Aorta (tissue), 5 donors: ENCODE measurements at regions not wholly inside any gene's neighbourhood (a gene's known extent, or its start where the extent isn't known, plus 50 kb on each side); places are given as distances from the start of the nearest gene placed in this dataset.

Experiments
- ATAC-seq: fragments of 200-7000 bp; cut with Tn5 transposase; one replicate; pipeline ENCODE4 v1.9.1; 2022; ENCODE audit warnings: moderate library complexity; ENCODE audit not compliant: low FRiP score
- DNase-seq, 2 donors: peaks; one replicate each; pipeline ENCODE4 v3.0.0-alpha.2; 2020
- H3K27ac ChIP-seq, 2 donors: one replicate each; pipeline ENCODE4 v1.5.1; 2013; ENCODE audit warnings: low read length in 2 of 2, mild to moderate bottlenecking in 2 of 2, moderate library complexity in 2 of 2, control low read depth in 1 of 2, inconsistent platforms in 1 of 2, low read depth in 1 of 2
- H3K27me3 ChIP-seq, 2 donors: one replicate each; pipeline ENCODE4 v1.6.1; 2013; ENCODE audit warnings: control low read depth in 1 of 2, low read length in 1 of 2, mild to moderate bottlenecking in 1 of 2, moderate library complexity in 1 of 2; ENCODE audit not compliant: insufficient read depth in 2 of 2, control insufficient read depth in 1 of 2
- H3K36me3 ChIP-seq, 2 donors: one replicate each; pipeline ENCODE4 v1.6.1; 2013; ENCODE audit warnings: control low read depth in 1 of 2, low read length in 1 of 2, mild to moderate bottlenecking in 1 of 2; ENCODE audit not compliant: insufficient read depth in 2 of 2, control insufficient read depth in 1 of 2
- H3K4me1 ChIP-seq, 2 donors: one replicate each; pipeline ENCODE4 v1.6.1; 2013; ENCODE audit warnings: low read length in 2 of 2, control low read depth in 1 of 2, mild to moderate bottlenecking in 1 of 2, moderate library complexity in 1 of 2; ENCODE audit not compliant: insufficient read depth in 2 of 2, control insufficient read depth in 1 of 2
- H3K4me3 ChIP-seq, 2 donors: one replicate each; pipeline ENCODE4 v1.5.1; 2013; ENCODE audit warnings: low read length in 2 of 2, control low read depth in 1 of 2, mild to moderate bottlenecking in 1 of 2
- H3K9me3 ChIP-seq: one replicate; pipeline ENCODE4 v1.6.1; 2013; ENCODE audit warnings: mild to moderate bottlenecking, low read length; ENCODE audit not compliant: control insufficient read depth
- WGBS, 2 donors: extraction: QIAGEN DNeasy Blood & Tissue Kit; methylation state at CpG; one replicate each; pipeline ENCODE4 v1.1.7; 2013; 5-methylcytosine and 5-hydroxymethylcytosine counted together
- intact Hi-C, 2 donors: fragments of 100-400 bp; cut with DNase I; formaldehyde crosslinking; loops; one replicate each; pipeline versions ENCODE4 v1.14.2 to v1.15.0; 2022
- donor health status: healthy with polysubstance abuse.
- donor health status: Bipolar disorder and iron deficiency.
- donor health status: DM: no; HTN: no; CAD: no.
- donor health status: DM: no; HTN: no; CAD: no.
- donor health status: DM: yes; HTN: yes; CAD: no.

DNA sequence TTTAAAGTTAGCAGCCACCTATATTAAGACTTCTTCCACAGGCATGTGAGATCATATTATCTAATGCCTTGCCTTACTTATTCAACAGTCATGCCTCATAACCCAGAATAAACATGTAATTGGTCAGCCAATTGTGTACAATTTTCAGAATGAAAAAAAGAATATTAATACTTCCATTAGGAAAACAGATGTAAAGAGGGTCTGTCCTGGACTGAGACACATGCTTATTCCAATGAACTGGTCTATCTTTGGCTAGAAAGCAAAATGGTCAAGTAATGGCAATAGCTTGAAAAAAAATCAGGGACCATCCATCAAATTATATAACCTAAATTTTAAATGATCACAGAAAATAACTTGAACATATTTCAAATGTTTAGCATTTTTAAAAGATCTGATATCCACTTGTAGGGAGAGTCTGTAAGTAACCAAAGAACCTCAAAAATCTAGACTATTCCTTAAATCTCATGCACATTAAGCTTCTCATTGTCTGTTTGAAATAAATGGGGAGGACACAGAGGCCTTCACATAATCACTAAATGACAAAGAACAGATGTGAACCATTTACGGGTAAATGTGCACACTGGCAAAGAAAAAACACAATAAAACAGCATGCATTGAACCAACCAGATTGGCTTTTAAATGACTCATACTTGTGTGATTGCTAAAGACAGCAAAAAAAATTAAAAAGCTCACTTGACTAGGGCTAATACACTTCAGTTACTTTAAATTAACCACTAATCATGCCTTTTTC lies 568.8 kb upstream of the PCDH15 start:
- Histone ChIP-seq H3K4me1 (no peaks in the 10 kb centered on the region), H3K27me3 (no peaks in the 10 kb centered on the region), H3K27ac (no peak overlapping the region), H3K4me3 (no peak overlapping the region), H3K9me3 (no peaks in the 10 kb centered on the region), H3K36me3 (no peaks in the 10 kb centered on the region)
- WGBS, 2 donors = 12 to 17% methylated on average over 1 of the region's 1 CpG
- intact Hi-C loops = no loop called here
- ATAC-seq = no peak
- no peak for DNase-seq

DNA sequence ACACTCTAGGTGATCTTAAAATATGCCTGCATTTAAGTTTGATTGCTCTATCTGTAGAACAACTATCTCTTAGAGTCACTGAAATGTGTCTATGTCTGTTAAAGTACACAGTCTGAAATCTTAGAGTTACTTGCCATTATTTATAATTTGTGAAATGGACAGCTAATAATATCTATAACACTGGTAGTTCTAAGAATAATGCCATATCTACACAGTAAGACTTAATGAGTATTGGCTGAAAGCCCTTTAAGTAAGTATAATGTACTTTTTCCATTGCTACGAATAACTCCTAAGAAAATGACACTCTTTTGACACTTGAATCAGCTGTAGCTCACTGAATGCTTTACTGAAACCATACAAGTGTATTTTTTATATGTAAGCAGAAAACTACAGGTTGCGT lies 567.4 kb upstream of the PCDH15 start:
- intact Hi-C loops = no loop called here

DNA sequence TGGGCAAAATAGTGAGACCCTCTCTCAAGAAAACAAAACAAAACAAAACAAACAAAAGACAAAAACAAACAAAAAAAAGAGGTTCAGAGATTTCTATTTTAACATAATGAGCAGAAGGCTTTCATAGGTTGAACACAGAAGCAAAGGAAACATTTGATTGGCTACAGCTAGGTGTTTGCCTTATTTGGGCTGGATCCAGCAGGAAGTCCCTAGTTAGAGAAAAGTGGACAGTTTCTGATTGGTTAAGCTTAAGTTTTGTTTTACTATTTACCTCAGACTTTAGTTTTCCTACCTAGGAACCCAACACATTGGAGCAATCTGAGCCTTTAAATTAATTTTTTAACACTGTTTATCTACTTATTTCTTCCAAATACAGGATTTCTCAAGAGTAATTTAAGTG lies 566.5 kb upstream of the PCDH15 start:
- intact Hi-C loops = no loop called here

More for the DNA sequence above, 567.4 kb upstream of the PCDH15 start:
- H3K27ac ChIP-seq = no peak overlapping the region
- 65 to 66% methylated on average over 2 of the region's 2 CpGs for WGBS, 2 donors
- ATAC-seq (no peak), DNase-seq (no peak)
- H3K36me3 ChIP-seq = no peaks in the 10 kb centered on the region
- H3K4me3 ChIP-seq = no peak overlapping the region
- no peaks in the 10 kb centered on the region for H3K4me1 ChIP-seq
- no peaks in the 10 kb centered on the region for H3K9me3 ChIP-seq
- H3K27me3 ChIP-seq = no peaks in the 10 kb centered on the region

DNA sequence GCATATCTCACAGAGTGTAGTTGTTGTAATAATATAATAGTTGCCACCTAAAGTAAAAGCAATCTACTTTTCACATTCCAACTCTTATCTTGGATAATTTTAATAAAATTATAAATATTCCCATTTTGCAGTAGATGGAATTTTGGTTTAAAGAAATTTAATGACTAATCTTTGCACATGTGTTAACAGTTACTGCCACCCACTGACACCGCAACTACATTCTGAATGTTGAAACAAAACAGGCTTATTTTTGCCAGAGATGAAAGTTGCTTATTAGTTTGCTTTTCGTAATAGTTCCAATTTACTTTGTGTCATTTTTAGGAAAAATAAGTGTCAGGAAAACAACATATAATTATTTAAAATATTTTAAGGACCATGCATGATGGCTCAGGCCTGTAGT lies 557.5 kb upstream of the PCDH15 start:
- intact Hi-C loops = no loop called here
- no peaks in the 10 kb centered on the region for H3K36me3 ChIP-seq
- H3K9me3 ChIP-seq = no peaks in the 10 kb centered on the region
- no peaks in the 10 kb centered on the region for H3K27me3 ChIP-seq
- H3K4me3 ChIP-seq = no peak overlapping the region
- WGBS, 2 donors = 87 to 88% methylated on average over 2 of the region's 2 CpGs
- ATAC-seq = no peak
- H3K4me1 ChIP-seq = no peaks in the 10 kb centered on the region
- no peak overlapping the region for H3K27ac ChIP-seq
- DNase-seq = no peak

More for the DNA sequence above, 566.5 kb upstream of the PCDH15 start:
- Histone ChIP-seq H3K36me3 (no peaks in the 10 kb centered on the region), H3K4me3 (no peak overlapping the region), H3K27ac (no peak overlapping the region), H3K9me3 (no peaks in the 10 kb centered on the region), H3K4me1 (no peaks in the 10 kb centered on the region), H3K27me3 (no peaks in the 10 kb centered on the region)
- ATAC-seq = no peak
- no peak for DNase-seq

DNA sequence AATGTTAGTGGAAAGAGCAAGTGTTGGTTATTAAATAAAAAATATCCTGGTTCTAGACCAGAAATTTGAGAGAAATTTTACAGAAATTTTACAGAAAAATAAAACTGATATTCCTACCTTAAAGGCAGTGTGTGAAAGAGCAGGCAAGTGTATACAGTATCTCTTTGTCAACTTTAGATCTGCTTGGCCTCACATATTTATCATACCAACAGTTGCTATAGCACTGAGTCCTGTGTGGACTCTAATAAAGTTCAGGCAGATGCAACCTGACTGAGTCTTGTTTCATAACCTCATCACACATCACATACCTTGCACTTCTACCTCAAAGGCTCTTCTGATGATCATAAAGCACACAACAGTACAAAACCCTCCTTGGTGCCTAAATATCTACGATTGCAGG lies 552.4 kb upstream of the PCDH15 start:
- intact Hi-C loops = no loop called here
- WGBS, 2 donors = 68 to 71% methylated on average over 1 of the region's 1 CpG
- H3K9me3 ChIP-seq = no peaks in the 10 kb centered on the region
- no peaks in the 10 kb centered on the region for H3K36me3 ChIP-seq
- ATAC-seq (no peak), DNase-seq (no peak)
- H3K27me3 ChIP-seq = no peaks in the 10 kb centered on the region
- no peak overlapping the region for H3K27ac ChIP-seq
- H3K4me3 ChIP-seq = no peak overlapping the region
- H3K4me1 ChIP-seq = no peaks in the 10 kb centered on the region

DNA sequence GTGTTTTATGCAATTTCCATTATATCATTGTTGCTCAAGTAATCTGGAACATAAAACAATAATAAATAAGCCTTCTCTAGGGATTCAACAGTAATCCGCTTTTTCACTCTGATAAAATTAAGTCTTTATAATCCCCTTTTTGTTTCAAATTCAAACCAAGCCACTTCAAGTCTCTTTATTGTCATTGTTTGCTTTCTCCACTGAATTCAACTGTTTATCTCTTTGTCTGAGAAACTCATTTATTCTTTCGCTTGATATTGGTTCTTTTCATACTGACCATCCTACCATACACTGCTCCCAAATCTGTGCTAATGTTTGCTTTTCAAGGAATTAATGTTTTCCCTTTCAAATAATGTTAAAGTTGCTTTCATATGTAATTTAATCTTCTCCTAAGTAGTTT lies 550.4 kb upstream of the PCDH15 start:
- no peaks in the 10 kb centered on the region for H3K9me3 ChIP-seq
- no peaks in the 10 kb centered on the region for H3K36me3 ChIP-seq
- DNase-seq (no peak), ATAC-seq (no peak)
- no peaks in the 10 kb centered on the region for H3K4me1 ChIP-seq
- no peak overlapping the region for H3K27ac ChIP-seq
- no peaks in the 10 kb centered on the region for H3K27me3 ChIP-seq
- intact Hi-C loops = no loop called here
- 49 to 65% methylated on average over 2 of the region's 2 CpGs for WGBS, 2 donors
- no peak overlapping the region for H3K4me3 ChIP-seq

DNA sequence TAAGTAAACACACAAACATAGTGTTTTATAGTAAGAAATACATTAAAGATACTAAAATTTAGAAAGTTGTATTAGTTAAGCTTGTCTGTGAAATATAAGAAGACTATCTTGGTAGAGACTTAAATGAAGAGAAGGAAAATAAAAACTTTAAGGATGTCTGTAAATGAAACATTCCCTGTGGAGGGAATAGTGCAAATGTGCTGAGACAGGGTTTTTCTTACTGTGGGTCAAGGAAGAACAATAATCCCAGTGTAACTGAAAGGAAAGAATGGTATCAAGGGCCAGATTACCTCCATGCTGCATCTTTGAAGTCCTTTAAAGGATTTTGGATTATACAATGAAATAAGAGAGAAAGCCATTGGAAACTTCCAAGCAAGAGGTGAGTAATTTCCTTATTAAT lies 547.5 kb upstream of the PCDH15 start:
- Histone ChIP-seq H3K4me1 (no peaks in the 10 kb centered on the region), H3K27me3 (no peaks in the 10 kb centered on the region), H3K4me3 (no peak overlapping the region), H3K36me3 (no peaks in the 10 kb centered on the region), H3K9me3 (no peaks in the 10 kb centered on the region), H3K27ac (no peak overlapping the region)
- ATAC-seq (no peak), DNase-seq (no peak)
- intact Hi-C loops = no loop called here

DNA sequence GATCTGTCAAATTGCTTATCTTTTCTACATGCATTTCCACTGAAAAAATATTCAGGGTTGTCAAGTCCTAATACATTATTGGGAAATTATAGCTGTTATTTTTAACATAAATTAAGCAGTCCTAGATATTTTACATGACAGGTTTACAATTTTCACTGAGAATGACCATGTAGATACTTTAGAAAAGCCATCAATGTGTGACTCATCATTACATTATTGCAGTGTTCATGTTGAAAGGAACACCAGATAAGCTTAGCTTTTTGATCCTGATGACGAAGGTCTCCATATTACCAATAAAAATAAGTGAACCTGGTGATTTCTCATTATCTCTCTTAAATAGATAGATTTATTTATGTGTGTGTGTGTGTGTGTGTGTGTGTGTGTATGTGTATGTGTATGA lies 529.5 kb upstream of the PCDH15 start:
- H3K4me1 ChIP-seq = no peaks in the 10 kb centered on the region
- no peaks in the 10 kb centered on the region for H3K9me3 ChIP-seq
- no peak overlapping the region for H3K4me3 ChIP-seq
- H3K36me3 ChIP-seq = no peaks in the 10 kb centered on the region
- no peak for ATAC-seq
- no peak for DNase-seq
- WGBS, 2 donors = 19 to 22% methylated on average over 1 of the region's 1 CpG
- no peak overlapping the region for H3K27ac ChIP-seq
- H3K27me3 ChIP-seq = no peaks in the 10 kb centered on the region
- intact Hi-C loops = no loop called here

DNA sequence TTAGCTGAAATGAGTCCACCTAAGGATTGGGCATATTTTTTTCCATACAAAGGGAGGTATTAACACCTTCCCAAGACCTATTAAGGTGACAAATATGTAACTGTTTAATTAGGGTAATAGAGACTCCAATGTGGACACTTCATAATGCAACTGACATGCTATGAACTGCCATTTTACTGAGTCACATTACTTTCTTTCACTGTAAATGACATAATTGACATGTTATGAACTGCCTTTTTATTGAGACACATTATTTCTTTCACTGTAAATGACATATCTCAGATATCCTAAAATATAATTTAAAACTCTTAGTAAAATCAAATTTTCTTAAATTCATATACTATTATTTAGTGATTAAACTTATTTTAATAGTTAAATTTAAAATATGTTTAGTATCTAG lies 528.8 kb upstream of the PCDH15 start:
- Histone ChIP-seq H3K27me3 (no peaks in the 10 kb centered on the region), H3K9me3 (no peaks in the 10 kb centered on the region), H3K27ac (no peak overlapping the region), H3K36me3 (no peaks in the 10 kb centered on the region), H3K4me1 (no peaks in the 10 kb centered on the region), H3K4me3 (no peak overlapping the region)
- DNase-seq = no peak
- intact Hi-C loops = no loop called here
- no peak for ATAC-seq
